Fibroblast of gingiva (primary cell): ENCODE measurements at regions not wholly inside any gene's neighbourhood (a gene's known extent, or its start where the extent isn't known, plus 50 kb on each side); places are given as distances from the start of the nearest gene placed in this dataset.

ENCODE experiments used
- DNase-seq: peaks from one replicate; pipeline ENCODE4 v3.0.0-alpha.2; 2011; ENCODE audit warnings: low read depth

GRCh38 chr1:186557147-186557777 lies 96.3 kb upstream of the PDC start:
- no peak for DNase-seq

- no peak for DNase-seq
Observed at GRCh38 chr1:186550832-186551231, 89.9 kb upstream of the PDC start.

- DNase-seq = no peak
Observed at GRCh38 chr1:186541003-186541402, 80.1 kb upstream of the PDC start.

- DNase-seq = no peak
Observed at GRCh38 chr1:186540521-186540920, 79.6 kb upstream of the PDC start.

GRCh38 chr1:186536273-186536890 lies 75.5 kb upstream of the PDC start:
- peak; percentile 60 for DNase-seq

DNA sequence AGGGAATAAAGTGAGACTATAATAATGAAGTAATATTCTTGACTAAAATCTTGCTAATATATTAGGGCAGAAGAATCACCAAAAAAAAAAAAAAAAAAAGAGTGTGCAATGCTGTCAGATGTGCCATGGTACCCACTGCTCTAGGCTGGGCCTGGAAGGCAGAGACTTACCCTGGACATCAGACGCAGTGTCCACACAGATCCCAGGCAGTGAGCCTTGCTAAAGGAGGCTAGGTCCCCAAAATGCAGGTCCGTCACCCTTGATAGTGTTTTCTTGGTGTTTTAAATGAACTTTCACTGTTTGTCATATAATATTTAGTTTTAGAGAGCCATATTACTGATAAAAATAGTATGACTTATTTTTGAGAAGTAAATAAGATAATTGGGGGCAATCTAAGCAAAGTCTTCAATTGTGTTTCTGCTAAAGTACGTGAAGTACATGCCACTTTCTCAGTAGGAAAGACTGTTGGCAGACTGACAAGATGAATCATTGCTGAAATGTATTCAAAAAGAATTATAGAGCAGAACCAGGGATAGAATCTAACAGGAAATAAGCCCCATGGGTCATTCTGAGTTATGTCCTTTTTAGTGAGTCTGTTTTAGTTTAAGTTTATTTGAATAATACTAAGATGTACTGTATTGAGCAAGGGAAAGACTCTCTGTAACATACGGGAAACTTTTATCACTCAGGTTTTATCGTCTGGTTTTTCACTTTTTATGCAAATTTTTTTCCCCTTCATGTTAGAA lies 74.6 kb upstream of the PDC start:
- DNase-seq = peak; percentile 92

DNA sequence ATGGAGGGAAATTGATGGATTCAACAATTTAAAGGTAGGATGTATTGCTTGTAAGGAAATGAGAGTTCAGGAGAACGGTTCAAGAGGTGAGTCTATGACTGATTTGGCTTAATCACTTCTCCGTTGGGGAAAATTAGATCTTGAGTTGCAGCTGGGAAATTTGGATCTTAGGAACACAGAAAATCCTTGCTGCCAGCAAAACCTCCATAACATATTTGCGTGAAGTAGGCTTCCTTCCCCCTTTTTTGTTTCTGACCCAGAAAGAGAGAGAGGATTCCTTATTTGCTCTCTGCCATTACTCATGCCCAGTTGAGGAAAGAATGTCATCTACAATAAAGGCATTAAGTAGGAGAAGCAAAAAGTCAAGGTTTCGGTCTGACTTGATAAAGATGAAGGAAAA lies 73.5 kb upstream of the PDC start:
- DNase-seq = no peak

DNA sequence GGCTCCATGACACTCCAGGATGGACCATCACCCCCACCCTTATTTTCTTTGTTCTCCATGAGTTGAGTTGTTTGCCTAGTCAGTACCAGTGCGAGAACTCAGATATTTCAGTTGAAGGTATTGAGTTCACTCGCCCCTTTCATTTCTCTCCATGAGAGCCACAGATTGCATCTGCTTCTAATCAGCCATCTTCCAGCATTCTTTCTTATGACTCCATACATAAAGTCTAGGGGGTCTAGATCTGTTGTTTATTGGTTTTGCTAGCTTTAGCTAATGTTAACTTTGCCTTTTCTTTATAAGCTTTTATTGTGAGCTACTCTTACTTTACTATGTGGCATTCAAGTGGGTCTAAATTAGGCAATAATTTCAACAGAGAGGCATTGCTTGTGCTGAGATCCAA lies 71.6 kb upstream of the PDC start:
- DNase-seq = no peak

DNA sequence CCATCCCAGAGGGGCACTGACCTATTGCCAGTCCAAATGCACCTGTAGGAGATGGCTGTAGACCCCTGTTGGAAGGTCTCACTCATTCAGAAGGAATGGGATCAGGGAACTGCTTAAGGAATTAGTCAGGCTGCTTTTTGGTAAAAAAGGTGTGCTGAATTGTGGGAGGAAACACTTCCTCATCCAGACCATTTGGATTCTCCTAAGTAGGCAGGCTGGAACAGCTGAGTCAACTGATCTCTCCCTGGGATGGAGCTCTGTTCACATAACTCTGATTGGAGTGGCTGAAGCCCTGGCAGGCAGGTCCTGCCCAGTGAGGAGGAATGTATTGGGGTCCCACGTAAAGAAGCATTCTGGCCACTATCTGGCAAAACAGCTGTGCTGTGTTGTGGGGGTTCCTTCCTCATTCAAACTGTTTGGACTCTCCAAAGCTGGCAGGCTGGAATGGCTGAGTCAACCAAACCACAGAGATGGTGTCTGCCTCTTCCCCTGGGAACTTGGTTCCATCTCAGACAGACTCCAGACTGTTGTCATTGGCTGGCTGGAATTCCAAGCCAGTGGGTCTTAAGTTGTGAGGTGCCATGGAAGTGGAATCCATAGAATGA lies 70.7 kb upstream of the PDC start:
- no peak for DNase-seq

- DNase-seq = peak; percentile 47
Observed at GRCh38 chr1:186530109-186530508, 69.2 kb upstream of the PDC start.

- no peak for DNase-seq
Observed at GRCh38 chr1:186519982-186520381, 59.1 kb upstream of the PDC start.

DNA sequence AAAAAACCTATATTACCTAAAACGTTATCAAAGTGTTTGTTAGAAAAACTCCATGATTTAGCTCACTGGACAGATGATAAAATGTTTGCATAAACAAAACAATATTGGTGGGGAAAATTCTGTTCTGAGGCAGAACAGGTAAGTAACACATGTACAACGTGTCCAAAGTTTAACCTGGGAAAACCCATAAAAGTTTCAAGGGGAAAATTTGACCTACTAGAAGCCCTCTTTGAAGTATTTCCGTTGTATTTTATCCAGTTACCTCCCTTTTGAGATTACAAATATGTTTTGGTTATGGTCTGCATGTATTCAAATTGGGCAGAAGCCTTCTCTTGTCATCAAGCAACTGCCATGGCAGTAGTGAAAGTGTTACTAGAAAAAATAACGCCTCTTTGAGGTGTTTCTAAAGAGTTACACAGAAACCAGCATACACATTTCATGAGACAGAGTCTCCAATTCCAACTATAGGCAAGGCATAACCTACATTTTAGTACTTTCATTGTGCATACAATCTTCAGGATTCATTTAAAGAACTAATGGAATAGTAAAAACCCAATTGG lies 58.0 kb upstream of the PDC start:
- no peak for DNase-seq

- no peak for DNase-seq
Observed at GRCh38 chr1:186518395-186518794, 57.5 kb upstream of the PDC start.

- DNase-seq = no peak
Observed at GRCh38 chr1:186514367-186514766, 53.5 kb upstream of the PDC start.

DNA sequence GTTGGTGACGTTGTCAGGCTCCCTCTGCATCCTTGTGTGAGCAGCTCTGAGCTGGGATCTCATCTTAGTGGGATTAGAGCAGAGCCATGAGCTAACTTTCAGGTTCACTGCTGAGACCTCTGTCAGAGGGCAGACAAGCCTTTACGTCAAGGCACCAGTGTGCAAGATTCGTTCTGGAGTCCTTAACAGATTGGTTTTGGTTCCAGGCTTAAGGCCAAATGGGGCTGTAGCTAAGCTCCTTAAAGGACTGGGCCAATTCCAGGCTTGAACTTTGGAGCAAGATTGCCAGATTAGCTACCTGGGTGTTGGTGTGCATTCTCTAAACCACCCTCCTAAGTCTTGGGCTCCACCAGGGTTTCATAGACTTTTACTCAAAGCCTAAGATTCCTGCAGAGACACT lies 52.6 kb upstream of the PDC start:
- no peak for DNase-seq

DNA sequence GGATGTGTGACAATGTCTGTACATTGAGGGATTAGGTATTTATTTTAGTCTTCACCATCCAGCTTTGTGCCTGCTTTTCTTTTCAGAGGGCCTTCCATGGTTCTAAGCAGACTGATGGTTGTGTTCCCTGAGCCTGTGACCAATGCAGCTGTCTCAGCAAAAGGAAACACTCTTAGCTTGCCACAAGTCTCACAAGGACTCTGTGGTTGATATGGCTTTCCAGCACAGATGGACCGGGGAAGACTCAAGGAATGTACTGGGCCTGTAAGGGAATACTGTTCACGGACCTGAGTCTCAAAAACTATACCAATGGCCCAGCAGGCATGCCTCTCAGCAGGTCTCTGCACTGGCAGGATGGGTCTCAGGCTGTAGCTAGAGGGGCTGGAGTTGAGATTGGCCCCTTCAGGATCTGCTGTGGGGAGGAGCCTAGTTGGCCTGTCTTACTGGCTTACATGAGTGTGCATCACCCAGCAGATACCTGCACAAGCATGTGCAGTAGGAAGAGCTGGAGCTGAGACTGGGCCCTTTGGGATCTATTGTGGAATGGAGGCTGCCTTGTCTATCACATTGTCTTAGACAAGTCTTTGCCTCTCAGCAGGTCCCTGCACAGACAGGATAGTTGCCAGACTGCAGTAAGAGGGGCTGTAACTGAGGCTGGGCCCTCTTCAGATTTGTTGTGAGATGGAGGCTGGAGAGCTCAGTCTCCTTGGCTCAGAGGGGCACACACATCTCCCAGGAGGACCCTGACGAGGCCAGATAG lies 52.0 kb upstream of the PDC start:
- no peak for DNase-seq

DNA sequence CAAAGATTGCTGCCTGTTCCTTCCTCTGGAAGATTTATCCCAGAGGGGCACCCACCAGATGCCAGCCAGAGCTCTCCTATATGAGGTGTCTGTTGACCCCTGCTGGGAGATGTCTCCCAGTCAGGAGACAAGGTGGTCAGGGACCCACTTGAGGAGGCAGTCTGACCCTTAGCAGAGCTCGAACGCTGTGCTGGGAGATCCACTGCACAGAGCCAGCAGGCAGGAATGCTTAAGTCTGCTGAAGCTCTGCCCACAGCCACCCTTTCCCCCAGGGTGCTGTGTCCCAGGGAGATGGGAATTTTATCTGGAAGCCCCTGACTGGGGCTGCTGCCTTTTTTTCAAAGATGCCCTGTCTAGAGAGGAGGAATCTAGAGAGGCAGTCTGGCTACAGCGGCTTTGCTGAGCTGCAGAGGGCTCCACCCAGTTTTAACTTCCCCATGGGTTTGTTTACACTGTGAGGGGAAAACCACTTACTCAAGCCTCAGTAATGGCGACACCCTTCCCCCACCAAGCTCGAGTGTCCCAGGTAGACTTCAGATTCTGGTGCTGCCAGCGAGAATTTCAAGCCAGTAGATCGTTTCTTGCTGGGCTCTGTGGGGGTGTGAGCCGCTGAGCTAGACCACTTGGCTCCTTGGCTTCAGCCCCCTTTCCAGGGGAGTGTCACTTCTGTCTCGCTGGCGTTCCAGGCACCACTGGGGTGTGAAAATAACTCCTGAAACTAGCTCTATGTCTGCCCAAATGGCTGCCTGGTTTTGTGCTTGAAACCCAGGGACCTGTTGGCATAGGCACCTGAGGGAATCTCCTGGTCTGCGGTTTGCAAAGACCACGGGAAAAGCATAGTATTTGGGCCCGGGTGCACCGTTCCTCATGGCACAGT lies 51.1 kb upstream of the PDC start:
- DNase-seq = no peak
